ENCODE measurements at regions not wholly inside any gene's neighbourhood (a gene's known extent, or its start where the extent isn't known, plus 50 kb on each side); places are given as distances from the start of the nearest gene placed in this dataset.

GRCh38 chr13:72093262-72093661, 226.3 kb upstream of the DACH1 start:
- DNase-seq, result no peak

- DNase-seq, result no peak
These were observed 207.7 kb upstream of the DACH1 start for GRCh38 chr13:72074663-72075062.

- DNase-seq, result no peak
These were observed 205.3 kb upstream of the DACH1 start for GRCh38 chr13:72072261-72072660.

- DNase-seq, result no peak
These were observed 204.7 kb upstream of the DACH1 start for GRCh38 chr13:72071713-72072112.

GRCh38 chr13:72062566-72062965, 195.6 kb upstream of the DACH1 start:
- no peak for DNase-seq

GRCh38 chr13:72061613-72062012, 194.6 kb upstream of the DACH1 start:
- DNase-seq, result no peak

GRCh38 chr13:72050251-72050650, 183.2 kb upstream of the DACH1 start:
- DNase-seq, result no peak

GRCh38 chr13:72043366-72043765, 176.4 kb upstream of the DACH1 start:
- DNase-seq, result no peak

GRCh38 chr13:72041165-72041564, 174.2 kb upstream of the DACH1 start:
- no peak for DNase-seq

- DNase-seq, result no peak
These were observed 172.1 kb upstream of the DACH1 start for GRCh38 chr13:72039126-72039525.

GRCh38 chr13:72029981-72030380, 163.0 kb upstream of the DACH1 start:
- no peak for DNase-seq

GRCh38 chr13:72025836-72026235, 158.8 kb upstream of the DACH1 start:
- no peak for DNase-seq

- DNase-seq, result no peak
These were observed 156.9 kb upstream of the DACH1 start for GRCh38 chr13:72023895-72024294.

- no peak for DNase-seq
These were observed 138.5 kb upstream of the DACH1 start for GRCh38 chr13:72005455-72005854.

- DNase-seq, result no peak
These were observed 137.9 kb upstream of the DACH1 start for GRCh38 chr13:72004784-72005374.

GRCh38 chr13:72004246-72004645, 137.2 kb upstream of the DACH1 start:
- DNase-seq, result no peak

- DNase-seq, result no peak
These were observed 131.2 kb upstream of the DACH1 start for GRCh38 chr13:71998223-71998622.

- no peak for DNase-seq
These were observed 112.6 kb upstream of the DACH1 start for GRCh38 chr13:71979616-71980015.

GRCh38 chr13:71977028-71977427, 110.0 kb upstream of the DACH1 start:
- no peak for DNase-seq

- DNase-seq, result no peak
These were observed 101.0 kb upstream of the DACH1 start for GRCh38 chr13:71967990-71968389.

GRCh38 chr13:71964491-71965100, 97.6 kb upstream of the DACH1 start:
- DNase-seq, result no peak

GRCh38 chr13:71962735-71963134, 95.7 kb upstream of the DACH1 start:
- DNase-seq, result no peak

GRCh38 chr13:71962126-71962525, 95.1 kb upstream of the DACH1 start:
- DNase-seq, result no peak

GRCh38 chr13:71949441-71949840, 82.4 kb upstream of the DACH1 start:
- no peak for DNase-seq

GRCh38 chr13:71939186-71939585, 72.2 kb upstream of the DACH1 start:
- DNase-seq, result no peak
